Rectal smooth muscle tissue (tissue), 1 donor: ENCODE measurements at regions not wholly inside any gene's neighbourhood (a gene's known extent, or its start where the extent isn't known, plus 50 kb on each side); places are given as distances from the start of the nearest gene placed in this dataset.
"Not testable (repeated sequence)": the region's sequence is repeated elsewhere in the genome, so short reads cannot be mapped to it uniquely, and the experiment has no call there.

Experiments used
- H3K27ac ChIP-seq: one replicate; pipeline ENCODE4 v1.7.0; 2013; ENCODE audit warnings: low read depth, low read length, inconsistent platforms
- H3K27me3 ChIP-seq: one replicate; pipeline ENCODE4 v1.7.0; 2013; ENCODE audit warnings: low read length; ENCODE audit not compliant: control insufficient read depth, insufficient read depth
- H3K36me3 ChIP-seq: one replicate; pipeline ENCODE4 v1.7.0; 2013; ENCODE audit warnings: low read length; ENCODE audit not compliant: control insufficient read depth, insufficient read depth
- H3K4me1 ChIP-seq: one replicate; pipeline ENCODE4 v1.7.0; 2013; ENCODE audit warnings: low read length; ENCODE audit not compliant: control insufficient read depth, insufficient read depth
- H3K4me3 ChIP-seq: one replicate; pipeline ENCODE4 v1.7.0; 2013; ENCODE audit warnings: low read length
- H3K9ac ChIP-seq: one replicate; pipeline ENCODE4 v1.7.0; 2013; ENCODE audit warnings: low read length

DNA sequence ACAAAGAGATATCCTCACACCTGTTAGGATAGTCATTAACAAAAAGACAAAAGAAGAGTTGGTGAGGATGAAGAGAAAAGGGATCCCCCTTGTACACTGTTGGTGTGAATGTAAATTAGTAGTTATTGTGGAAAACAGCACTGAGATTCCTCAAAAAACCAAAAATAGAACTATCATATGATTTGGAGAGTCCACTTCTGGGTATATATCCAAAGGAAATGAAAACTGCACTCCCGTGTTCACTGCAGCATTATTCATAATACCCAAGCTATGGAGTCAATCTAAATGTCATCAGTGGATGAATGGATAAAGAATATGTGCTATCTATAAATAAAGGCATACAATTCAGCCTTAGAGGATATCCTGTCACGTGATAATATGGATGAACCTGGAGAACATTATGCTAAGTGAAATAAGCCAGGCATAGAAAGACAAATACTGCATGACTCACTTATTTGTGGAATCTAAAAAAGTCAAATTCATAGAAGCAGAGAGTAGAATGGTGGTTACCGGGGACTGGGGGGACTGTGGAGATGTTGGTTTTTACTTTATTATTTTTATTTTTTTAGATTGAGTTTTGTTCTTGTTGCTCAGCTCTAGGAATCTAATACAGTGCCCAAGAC is 114.6 kb upstream of the PABPC3 start:
- H3K36me3 ChIP-seq, H3K27ac ChIP-seq, H3K4me3 ChIP-seq, H3K4me1 ChIP-seq, H3K9ac ChIP-seq, H3K27me3 ChIP-seq: not testable (repeated sequence)

DNA sequence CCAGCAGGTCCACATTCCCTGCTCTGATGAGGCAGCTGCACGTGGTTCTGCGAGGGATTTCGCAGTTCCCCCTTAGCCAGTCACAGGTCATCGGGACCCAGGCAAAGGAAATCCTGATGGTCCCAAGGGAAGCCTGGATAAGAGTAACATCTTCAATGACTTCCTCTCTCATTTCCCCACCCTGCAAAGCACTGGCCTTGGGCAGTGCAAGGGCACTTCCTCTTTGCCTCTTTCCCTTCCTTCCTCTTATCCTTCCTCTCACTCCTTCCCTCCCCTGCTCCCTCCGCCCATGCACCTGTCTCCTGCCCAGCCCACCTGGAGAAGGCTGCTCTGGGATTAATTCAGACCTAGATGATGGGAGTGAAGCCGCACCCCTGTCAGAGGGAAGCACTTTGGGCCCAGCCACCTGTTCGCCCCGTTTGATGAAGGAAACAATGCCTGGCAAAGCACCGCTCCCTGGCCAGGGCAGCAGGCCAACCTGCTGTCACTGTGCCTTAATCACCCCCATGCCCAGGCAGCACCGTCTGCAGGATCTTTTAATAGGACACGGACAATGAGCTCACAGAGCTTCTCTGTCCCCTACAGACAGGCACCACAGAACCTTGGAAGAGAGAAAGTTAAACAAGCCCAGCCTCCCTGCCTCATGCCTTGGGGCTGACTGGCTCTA is 113.5 kb upstream of the PABPC3 start:
- no peak overlapping the region for H3K4me3 ChIP-seq
- no peak overlapping the region for H3K27ac ChIP-seq

DNA sequence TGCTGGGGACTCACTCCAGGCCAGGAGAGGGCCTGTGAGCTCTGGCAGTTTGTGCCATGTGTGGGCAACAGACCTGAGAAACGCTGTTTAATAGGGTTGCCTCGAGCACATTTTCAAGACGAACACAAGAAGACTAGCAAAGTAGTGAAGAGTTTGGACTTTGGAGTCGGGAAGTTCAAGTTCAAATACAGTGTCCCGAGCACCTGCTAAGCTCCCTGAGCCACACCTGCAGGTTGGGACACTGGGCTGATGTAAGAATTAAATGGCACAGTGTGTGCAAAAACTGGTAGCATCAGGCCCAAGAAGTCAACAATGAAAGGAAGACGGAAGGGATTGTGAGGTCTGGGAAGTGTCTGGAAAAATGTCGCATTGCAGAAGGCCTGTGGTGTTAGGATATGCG is 112.8 kb upstream of the PABPC3 start:
- H3K27ac ChIP-seq = no peak overlapping the region
- no peaks in the 10 kb centered on the region for H3K36me3 ChIP-seq
- H3K27me3 ChIP-seq = no peaks in the 10 kb centered on the region
- H3K4me1 ChIP-seq = no peaks in the 10 kb centered on the region
- H3K9ac ChIP-seq = no peak overlapping the region
- no peak overlapping the region for H3K4me3 ChIP-seq

More for the DNA sequence above, 113.5 kb upstream of the PABPC3 start:
- Histone ChIP-seq H3K27me3 (no peaks in the 10 kb centered on the region), H3K36me3 (no peaks in the 10 kb centered on the region), H3K4me1 (no peaks in the 10 kb centered on the region), H3K9ac (no peak overlapping the region)

DNA sequence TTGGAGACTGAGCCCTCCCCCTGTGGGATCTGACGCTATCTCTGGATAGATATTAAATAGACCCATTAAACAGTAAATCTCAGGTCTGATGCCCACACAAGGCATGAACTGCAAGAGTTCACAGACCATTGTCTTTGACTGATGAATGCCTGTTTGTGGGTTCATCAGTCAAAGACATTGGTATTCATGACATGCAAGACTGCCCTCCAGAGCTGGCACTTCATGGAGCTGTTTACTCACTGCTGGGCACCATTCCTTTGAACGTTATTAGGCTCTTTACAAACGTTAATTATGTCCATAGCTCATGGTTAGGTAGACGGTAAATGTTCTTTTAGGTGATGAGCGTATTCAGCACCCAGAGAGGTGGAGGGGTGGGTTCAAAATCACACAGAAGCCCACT is 111.8 kb upstream of the PABPC3 start:
- no peak overlapping the region for H3K4me3 ChIP-seq
- no peak overlapping the region for H3K27ac ChIP-seq
- H3K36me3 ChIP-seq = no peaks in the 10 kb centered on the region
- H3K9ac ChIP-seq = no peak overlapping the region
- no peaks in the 10 kb centered on the region for H3K27me3 ChIP-seq
- no peaks in the 10 kb centered on the region for H3K4me1 ChIP-seq

DNA sequence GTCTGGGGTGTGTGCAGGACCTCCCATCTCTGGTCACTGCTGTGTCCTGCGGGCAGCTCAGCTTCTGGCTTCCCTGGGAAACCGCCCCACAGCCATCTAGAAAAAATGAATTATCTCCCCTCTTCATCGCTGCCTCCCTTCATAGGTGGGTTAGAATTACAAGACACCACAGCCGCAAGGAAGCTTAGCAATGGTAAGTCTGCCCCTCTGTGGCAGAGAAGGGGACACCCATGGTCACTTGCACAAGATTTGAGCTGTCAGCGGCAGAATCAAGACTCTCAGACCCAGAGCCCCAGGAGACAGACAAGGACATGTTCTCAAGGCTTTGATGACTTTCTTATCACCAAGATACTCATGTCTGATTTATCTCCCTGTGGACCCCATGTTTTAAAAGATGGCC is 110.8 kb upstream of the PABPC3 start:
- H3K4me3 ChIP-seq = no peak overlapping the region
- H3K27ac ChIP-seq = no peak overlapping the region
- no peak overlapping the region for H3K9ac ChIP-seq
- no peaks in the 10 kb centered on the region for H3K27me3 ChIP-seq
- no peaks in the 10 kb centered on the region for H3K4me1 ChIP-seq
- H3K36me3 ChIP-seq = no peaks in the 10 kb centered on the region

DNA sequence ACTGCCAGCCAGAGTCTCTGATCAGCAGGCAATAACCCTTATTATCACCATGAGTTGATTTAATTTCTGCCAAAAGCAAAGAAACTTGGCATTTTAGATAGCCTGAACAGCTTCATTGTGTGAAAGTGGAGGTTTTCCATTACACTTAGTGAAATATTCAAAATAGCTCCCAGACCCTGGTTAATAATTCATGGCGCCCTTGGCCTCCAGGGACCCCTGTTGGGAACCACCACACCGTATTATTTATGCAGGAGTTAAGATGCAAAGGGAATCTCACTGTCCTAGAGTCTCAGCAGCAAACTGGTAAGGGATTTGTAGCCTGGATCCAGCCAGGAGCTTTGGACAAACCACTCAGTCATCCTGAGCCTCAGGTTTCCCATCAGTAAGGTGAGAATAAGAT is 110.0 kb upstream of the PABPC3 start:
- Histone ChIP-seq H3K36me3 (no peaks in the 10 kb centered on the region), H3K27ac (no peak overlapping the region), H3K27me3 (no peaks in the 10 kb centered on the region), H3K4me3 (no peak overlapping the region), H3K4me1 (no peaks in the 10 kb centered on the region), H3K9ac (no peak overlapping the region)

DNA sequence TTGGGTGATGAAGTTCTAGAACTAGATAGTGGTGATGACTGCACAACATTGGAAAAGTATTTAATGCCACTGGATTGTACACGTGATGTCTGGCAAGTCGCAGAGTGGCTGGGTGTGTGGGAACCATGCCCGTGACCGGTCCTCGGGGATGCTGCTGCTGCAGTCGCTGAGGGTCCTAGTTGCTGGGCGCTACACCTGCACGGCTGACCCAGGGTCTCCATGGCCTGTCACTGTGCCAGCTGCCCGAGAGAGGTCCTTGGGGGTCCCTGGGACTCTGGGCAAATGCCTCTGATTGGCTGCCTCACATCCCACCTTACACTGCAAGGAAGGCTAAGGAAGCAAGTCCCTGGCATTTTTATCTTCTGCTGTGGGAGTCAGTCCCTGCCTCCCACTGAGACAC is 109.1 kb upstream of the PABPC3 start:
- no peak overlapping the region for H3K4me3 ChIP-seq
- H3K36me3 ChIP-seq = no peaks in the 10 kb centered on the region
- H3K27me3 ChIP-seq = no peaks in the 10 kb centered on the region
- no peaks in the 10 kb centered on the region for H3K4me1 ChIP-seq
- no peak overlapping the region for H3K9ac ChIP-seq
- H3K27ac ChIP-seq = no peak overlapping the region

DNA sequence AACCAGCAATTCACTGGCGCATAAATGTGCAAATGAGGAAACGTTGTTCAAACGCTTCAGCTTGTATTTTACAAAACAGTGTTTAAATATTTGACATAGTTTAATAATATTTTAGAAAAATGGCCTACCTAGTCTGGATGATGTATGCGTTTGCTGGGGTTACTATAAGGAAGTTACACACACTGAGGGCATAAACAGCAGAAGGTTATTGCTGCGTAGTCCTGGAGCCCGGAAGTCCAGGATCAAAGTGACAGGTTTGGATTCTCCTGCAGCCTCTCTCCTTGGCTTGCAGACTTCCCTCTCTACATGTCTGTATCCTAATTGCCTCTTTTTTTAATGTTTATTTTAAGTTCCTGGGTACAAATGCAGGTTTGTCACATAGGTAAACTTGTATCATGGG is 106.0 kb upstream of the PABPC3 start:
- H3K4me1 ChIP-seq, H3K4me3 ChIP-seq, H3K27me3 ChIP-seq, H3K36me3 ChIP-seq, H3K27ac ChIP-seq, H3K9ac ChIP-seq: not testable (repeated sequence)

DNA sequence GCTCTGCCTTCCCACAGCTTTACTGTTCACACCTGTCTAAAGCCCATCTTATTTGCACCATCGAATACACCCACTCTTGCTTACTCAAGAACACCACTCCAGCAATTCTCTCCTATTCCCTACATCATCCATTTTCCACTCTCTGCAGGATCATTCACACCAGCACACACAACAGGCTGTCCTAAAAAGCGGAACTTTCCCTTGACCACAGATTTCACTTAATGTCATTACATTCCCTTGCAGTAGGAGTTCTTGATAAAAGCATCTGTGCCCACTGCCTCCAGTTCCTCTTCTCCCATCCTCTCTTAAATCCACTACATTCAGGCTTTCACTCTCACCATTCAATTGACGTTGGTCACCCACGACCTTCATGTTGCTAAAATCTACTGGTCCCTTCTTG is 103.0 kb upstream of the PABPC3 start:
- not testable (repeated sequence) for H3K36me3 ChIP-seq, H3K4me1 ChIP-seq, H3K27me3 ChIP-seq, H3K9ac ChIP-seq, H3K4me3 ChIP-seq, H3K27ac ChIP-seq

DNA sequence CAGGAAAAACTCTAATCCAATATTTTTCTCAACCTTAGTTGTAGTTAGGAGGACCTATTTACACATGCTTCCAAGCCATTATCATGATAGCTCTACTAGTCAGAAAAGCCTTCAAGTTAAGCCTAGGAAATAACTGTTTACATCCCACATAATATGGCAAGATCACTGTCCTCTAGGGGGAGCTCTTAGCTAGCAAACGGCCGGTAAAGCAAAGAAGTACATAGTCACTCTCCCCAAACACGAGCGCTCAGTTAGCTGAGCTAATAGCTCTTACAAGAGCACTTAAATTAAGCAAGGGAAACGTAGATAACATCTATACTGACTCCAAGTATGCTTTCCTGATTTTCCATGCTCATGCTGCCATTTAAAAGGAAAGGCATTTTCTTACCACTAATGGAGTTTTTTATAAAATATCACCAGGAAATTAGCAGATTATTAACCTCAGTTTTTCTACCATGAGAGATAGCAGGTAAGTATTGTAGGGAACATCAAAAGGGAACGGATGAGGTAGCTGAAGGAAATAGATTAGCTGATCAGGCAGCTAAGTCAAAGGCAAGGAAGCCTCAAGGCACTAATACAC is 100.6 kb upstream of the PABPC3 start:
- Histone ChIP-seq H3K36me3 (no peaks in the 10 kb centered on the region), H3K4me1 (no peaks in the 10 kb centered on the region), H3K4me3 (no peak overlapping the region), H3K27ac (no peak overlapping the region), H3K27me3 (no peaks in the 10 kb centered on the region), H3K9ac (no peak overlapping the region)

DNA sequence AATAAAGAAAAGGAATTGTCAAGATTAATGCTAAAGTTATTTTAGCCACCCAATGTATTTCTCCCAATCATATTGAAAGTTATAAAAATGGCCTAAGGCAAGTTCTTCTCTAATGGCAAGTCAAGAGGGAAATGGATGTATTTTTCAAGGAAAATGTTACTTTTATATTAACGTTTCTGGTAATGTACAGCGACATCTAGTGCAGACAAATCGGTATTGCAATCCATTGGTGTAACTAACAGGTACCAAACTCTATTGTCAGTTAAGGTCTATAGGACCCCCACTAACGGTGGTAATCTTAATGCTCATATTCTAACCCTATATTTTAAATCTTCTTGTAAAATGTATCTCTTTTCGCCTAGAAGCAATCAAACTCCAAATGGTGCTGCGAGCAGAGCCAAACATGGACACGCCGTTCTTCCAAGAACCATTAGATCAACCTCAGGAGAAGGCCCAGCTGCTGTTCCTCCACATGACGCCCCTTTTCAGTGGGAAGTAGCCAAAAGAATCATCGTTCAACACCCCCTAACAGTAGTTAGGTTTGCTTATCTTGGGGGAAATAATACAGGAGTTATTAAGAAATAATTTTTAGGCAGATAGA is 98.5 kb upstream of the PABPC3 start:
- H3K4me3 ChIP-seq = no peak overlapping the region

DNA sequence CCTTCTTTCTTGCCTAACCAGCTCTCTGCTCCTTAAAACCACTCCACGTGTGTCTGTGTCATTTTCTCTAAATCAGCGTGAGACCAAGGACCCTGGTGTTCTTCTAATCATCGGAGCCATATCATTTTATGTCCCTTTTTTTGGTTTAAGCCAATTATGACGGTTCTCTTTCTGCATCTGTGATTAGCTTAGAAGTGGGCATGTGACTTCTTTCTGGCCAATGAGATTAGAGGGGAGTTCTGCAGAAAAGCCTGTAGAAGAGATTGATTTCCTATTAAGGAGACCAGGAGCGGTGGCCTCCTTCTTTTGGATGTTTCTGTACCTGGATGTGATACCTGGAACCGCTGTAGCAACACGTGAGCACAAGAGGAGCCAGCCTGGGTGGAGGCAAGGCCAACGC is 97.5 kb upstream of the PABPC3 start:
- H3K4me1 ChIP-seq = no peaks in the 10 kb centered on the region
- H3K27me3 ChIP-seq = no peaks in the 10 kb centered on the region

More for the DNA sequence above, 98.5 kb upstream of the PABPC3 start:
- no peaks in the 10 kb centered on the region for H3K4me1 ChIP-seq
- H3K9ac ChIP-seq = no peak overlapping the region
- no peaks in the 10 kb centered on the region for H3K36me3 ChIP-seq
- H3K27ac ChIP-seq = no peak overlapping the region
- H3K27me3 ChIP-seq = no peaks in the 10 kb centered on the region

More for the DNA sequence above, 97.5 kb upstream of the PABPC3 start:
- H3K9ac ChIP-seq = no peak overlapping the region
- H3K27ac ChIP-seq = no peak overlapping the region
- no peak overlapping the region for H3K4me3 ChIP-seq
- no peaks in the 10 kb centered on the region for H3K36me3 ChIP-seq
